Ishikawa (cell line): ENCODE measurements at regions not wholly inside any gene's neighbourhood (a gene's known extent, or its start where the extent isn't known, plus 50 kb on each side); places are given as distances from the start of the nearest gene placed in this dataset.

Experiments used
- CEBPB ChIP-seq: IDR thresholded peaks from 2 replicates; pipeline ENCODE4 v1.6.1; 2012
- CREB1 ChIP-seq: IDR thresholded peaks from 2 replicates; pipeline ENCODE4 v1.6.1; 2012; ENCODE audit warnings: low read depth
- EGR1 ChIP-seq: IDR thresholded peaks from 2 replicates; pipeline ENCODE4 v1.6.1; 2012
- EP300 ChIP-seq: IDR thresholded peaks from 2 replicates; pipeline ENCODE4 v1.6.1; 2012; ENCODE audit warnings: borderline replicate concordance
- FOXM1 ChIP-seq: IDR thresholded peaks from 2 replicates; pipeline ENCODE4 v1.6.1; 2012; ENCODE audit warnings: low read depth, borderline replicate concordance
- NFIC ChIP-seq: IDR thresholded peaks from 2 replicates; pipeline ENCODE4 v1.6.1; 2012
- RAD21 ChIP-seq: IDR thresholded peaks from 2 replicates; pipeline ENCODE4 v1.6.1; 2012; ENCODE audit warnings: low read depth
- TAF1 ChIP-seq: IDR thresholded peaks from 2 replicates; pipeline ENCODE4 v1.6.1; 2012; ENCODE audit warnings: low read depth, mild to moderate bottlenecking
- TCF12 ChIP-seq: IDR thresholded peaks from 2 replicates; pipeline ENCODE4 v1.6.1; 2012; ENCODE audit warnings: low read depth
- TEAD4 ChIP-seq: IDR thresholded peaks from 2 replicates; pipeline ENCODE4 v1.6.1; 2012
- YY1 ChIP-seq: IDR thresholded peaks from 2 replicates; pipeline ENCODE4 v1.6.1; 2012; ENCODE audit warnings: low read depth
- ZBTB7A ChIP-seq: IDR thresholded peaks from 2 replicates; pipeline ENCODE4 v1.6.1; 2012; ENCODE audit warnings: low read depth
- TF ChIP-seq, protein P1 (sequence below): IDR thresholded peaks from 2 replicates; pipeline ENCODE4 v1.6.1; 2012
- TF ChIP-seq, protein P2 (sequence below): IDR thresholded peaks from 2 replicates; pipeline ENCODE4 v1.6.1; 2012; ENCODE audit warnings: low read depth, mild to moderate bottlenecking
- TF ChIP-seq, protein P3 (sequence below): IDR thresholded peaks from 2 replicates; pipeline ENCODE4 v1.6.1; 2012

DNA sequence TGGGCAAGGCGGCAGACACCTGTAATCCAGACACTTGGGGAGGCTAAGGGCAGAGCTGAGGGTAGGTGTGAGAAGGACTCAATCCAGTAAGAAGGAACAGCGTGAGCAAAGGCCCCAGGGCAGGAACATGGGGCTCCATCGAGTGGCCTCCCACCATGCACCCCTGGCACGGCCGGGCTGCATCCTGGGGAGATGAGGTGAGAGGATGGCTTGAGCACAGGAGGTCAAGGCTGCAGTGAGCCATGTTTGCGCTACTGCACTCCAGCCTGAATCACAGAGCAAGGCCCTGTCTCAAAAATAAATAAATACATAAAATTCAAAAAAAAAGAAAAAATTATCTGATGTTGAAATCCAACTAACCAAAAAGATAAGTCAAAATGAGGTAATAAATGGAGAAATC, 58.5 kb downstream of the ARL6IP4 start:
- TF ChIP-seq, protein P1, sequence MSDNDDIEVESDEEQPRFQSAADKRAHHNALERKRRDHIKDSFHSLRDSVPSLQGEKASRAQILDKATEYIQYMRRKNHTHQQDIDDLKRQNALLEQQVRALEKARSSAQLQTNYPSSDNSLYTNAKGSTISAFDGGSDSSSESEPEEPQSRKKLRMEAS, result no peak
- TF ChIP-seq CREB1 (no peak), EGR1 (no peak), RAD21 (no peak), ZBTB7A (no peak), NFIC (no peak), TAF1 (no peak), FOXM1 (no peak), TCF12 (no peak), CEBPB (no peak), TEAD4 (no peak), EP300 (no peak), YY1 (no peak)
- TF ChIP-seq, protein P2, sequence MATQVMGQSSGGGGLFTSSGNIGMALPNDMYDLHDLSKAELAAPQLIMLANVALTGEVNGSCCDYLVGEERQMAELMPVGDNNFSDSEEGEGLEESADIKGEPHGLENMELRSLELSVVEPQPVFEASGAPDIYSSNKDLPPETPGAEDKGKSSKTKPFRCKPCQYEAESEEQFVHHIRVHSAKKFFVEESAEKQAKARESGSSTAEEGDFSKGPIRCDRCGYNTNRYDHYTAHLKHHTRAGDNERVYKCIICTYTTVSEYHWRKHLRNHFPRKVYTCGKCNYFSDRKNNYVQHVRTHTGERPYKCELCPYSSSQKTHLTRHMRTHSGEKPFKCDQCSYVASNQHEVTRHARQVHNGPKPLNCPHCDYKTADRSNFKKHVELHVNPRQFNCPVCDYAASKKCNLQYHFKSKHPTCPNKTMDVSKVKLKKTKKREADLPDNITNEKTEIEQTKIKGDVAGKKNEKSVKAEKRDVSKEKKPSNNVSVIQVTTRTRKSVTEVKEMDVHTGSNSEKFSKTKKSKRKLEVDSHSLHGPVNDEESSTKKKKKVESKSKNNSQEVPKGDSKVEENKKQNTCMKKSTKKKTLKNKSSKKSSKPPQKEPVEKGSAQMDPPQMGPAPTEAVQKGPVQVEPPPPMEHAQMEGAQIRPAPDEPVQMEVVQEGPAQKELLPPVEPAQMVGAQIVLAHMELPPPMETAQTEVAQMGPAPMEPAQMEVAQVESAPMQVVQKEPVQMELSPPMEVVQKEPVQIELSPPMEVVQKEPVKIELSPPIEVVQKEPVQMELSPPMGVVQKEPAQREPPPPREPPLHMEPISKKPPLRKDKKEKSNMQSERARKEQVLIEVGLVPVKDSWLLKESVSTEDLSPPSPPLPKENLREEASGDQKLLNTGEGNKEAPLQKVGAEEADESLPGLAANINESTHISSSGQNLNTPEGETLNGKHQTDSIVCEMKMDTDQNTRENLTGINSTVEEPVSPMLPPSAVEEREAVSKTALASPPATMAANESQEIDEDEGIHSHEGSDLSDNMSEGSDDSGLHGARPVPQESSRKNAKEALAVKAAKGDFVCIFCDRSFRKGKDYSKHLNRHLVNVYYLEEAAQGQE, result no peak
- TF ChIP-seq, protein P3, sequence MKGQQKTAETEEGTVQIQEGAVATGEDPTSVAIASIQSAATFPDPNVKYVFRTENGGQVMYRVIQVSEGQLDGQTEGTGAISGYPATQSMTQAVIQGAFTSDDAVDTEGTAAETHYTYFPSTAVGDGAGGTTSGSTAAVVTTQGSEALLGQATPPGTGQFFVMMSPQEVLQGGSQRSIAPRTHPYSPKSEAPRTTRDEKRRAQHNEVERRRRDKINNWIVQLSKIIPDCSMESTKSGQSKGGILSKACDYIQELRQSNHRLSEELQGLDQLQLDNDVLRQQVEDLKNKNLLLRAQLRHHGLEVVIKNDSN, result no peak

DNA sequence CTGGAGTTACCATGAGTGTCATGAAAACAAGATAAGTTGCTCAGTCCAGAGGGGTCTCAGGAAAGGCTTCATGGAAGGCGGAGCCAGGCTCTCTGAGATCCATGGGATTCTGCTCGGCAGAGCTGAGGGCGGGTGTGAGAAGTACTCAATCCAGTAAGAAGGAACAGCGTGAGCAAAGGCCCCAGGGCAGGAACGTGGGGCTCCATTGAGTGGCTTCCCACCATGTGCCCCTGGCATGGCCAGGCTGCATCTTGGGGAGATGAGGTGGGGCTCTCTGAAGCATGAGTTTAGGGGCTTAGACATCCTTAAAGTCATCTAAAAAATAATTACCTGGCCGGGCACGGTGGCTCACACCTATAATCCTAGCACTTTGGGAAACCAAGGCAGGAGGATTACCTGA, 58.0 kb downstream of the ARL6IP4 start:
- TF ChIP-seq NFIC (no peak), ZBTB7A (no peak), TCF12 (no peak), EGR1 (no peak), CREB1 (no peak), RAD21 (no peak), CEBPB (no peak), FOXM1 (no peak), TAF1 (no peak), EP300 (no peak)
- TF ChIP-seq, protein P1, result no peak
- TF ChIP-seq, protein P3, result no peak
- TF ChIP-seq, protein P2, result no peak

DNA sequence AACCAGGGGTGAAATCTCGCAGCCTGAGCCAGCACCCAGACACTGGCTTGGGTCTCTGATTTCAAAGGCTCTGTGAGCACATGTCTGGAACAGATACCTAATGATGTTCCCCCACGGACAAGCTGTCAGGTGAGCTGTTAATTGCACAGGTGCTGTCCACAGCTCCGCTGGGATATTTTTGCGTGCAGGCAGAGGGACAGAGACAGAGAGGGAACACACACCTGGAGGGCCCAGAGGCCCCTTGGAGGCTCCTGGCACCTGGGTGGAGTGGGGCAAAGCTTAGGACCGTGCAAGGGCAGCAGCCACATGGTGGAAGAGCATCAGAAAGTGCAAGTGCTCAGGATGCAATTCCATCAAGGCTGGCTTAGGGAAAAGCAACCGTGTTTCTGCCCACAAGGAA, 57.3 kb downstream of the ARL6IP4 start:
- no peak for TF ChIP-seq RAD21
- no peak for TF ChIP-seq TEAD4
- TF ChIP-seq, protein P1, result no peak
- no peak for TF ChIP-seq TAF1
- TF ChIP-seq NFIC, result no peak
- TF ChIP-seq CREB1, result no peak
- no peak for TF ChIP-seq FOXM1
- TF ChIP-seq, protein P2, result no peak
- TF ChIP-seq CEBPB, result no peak
- no peak for TF ChIP-seq EGR1

DNA sequence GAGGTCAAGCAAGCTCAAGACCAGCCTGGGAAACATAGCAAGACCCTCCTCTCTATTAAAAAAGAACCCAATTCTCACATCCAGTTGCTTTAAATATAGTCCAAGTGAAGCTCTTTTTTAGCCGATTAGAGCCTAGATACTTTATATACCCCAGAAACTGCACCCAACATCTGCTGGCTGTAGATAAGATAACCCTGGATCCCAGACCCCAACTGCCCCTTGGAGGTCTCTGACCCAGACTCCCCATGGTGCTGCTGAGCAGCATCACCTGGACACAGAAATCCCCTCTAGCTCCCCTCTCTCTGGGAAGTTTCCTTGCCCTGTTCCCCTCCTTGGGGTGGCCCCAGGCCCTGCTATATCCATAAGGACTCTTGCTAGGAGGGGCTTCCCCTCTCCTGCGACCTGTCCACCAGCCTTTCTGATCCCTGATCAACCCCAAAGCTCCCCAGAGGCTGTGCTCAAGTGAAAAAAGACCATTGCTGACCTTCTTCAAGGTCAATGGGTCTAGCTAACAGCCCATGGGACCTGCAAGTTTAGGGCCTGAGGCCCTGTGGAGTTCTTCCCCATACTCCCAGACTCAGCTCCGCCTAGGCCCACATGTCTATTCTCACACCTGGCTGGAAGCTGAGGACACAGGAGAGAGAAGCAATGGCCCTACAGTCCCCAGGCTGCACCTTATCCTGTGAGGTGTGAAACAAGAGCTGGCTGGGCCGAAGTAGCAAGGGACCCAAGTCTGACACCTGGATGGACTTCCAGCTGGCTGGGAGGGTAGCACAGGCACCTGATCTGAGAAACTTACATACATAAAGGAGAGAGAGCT, 56.2 kb downstream of the ARL6IP4 start:
- TF ChIP-seq FOXM1 (no peak), TCF12 (no peak), EGR1 (no peak), TAF1 (no peak), TEAD4 (no peak), CREB1 (no peak), CEBPB (no peak), NFIC (no peak), EP300 (no peak), YY1 (no peak), RAD21 (no peak)
- TF ChIP-seq, protein P2, result no peak
- TF ChIP-seq, protein P1, result no peak
- TF ChIP-seq, protein P3, result no peak
